Kidney (tissue), 13 donors: ENCODE measurements at regions not wholly inside any gene's neighbourhood (a gene's known extent, or its start where the extent isn't known, plus 50 kb on each side); places are given as distances from the start of the nearest gene placed in this dataset.

Experiments used
- DNase-seq, 5 donors: peaks; one replicate each; pipeline ENCODE4 v3.0.0-alpha.2; 2013 to 2020
- FAIRE-seq: peaks from 2 replicates; lab custom pipeline; 2012; peaks lifted over from hg19 to GRCh38; lab: Jason Lieb, UNC
- H3K27ac ChIP-seq, 2 donors: one replicate each; pipeline ENCODE4 v1.7.0; 2013; ENCODE audit warnings: low read depth in 2 of 2, low read length in 2 of 2, inconsistent platforms in 1 of 2
- H3K27me3 ChIP-seq: one replicate; pipeline ENCODE4 v1.7.1; 2013; ENCODE audit warnings: low read length, inconsistent platforms; ENCODE audit not compliant: control insufficient read depth, insufficient read depth
- H3K36me3 ChIP-seq, 3 donors: one replicate each; pipeline versions ENCODE4 v1.7.0 to v1.7.1; 2013; ENCODE audit warnings: low read length in 3 of 3, control low read depth in 1 of 3, inconsistent platforms in 1 of 3; ENCODE audit not compliant: insufficient read depth in 3 of 3, control insufficient read depth in 2 of 3
- H3K4me1 ChIP-seq, 3 donors: one replicate each; pipeline versions ENCODE4 v1.7.0 to v1.7.1; 2013; ENCODE audit warnings: low read length in 3 of 3, inconsistent platforms in 1 of 3, low read depth in 1 of 3; ENCODE audit not compliant: control insufficient read depth in 2 of 3, insufficient read depth in 2 of 3
- H3K4me3 ChIP-seq, 3 donors: one replicate each; pipeline versions ENCODE4 v1.7.0 to v1.8.1; 2013; ENCODE audit warnings: low read length in 3 of 3, control low read depth in 1 of 3, inconsistent platforms in 1 of 3
- H3K9ac ChIP-seq, 3 donors: one replicate each; pipeline versions ENCODE4 v1.7.0 to v1.7.1; 2013; ENCODE audit warnings: low read length in 3 of 3, control low read depth in 1 of 3, inconsistent platforms in 1 of 3
- H3K9me3 ChIP-seq, 3 donors: one replicate each; pipeline versions ENCODE4 v1.7.0 to v1.7.1; 2013; ENCODE audit warnings: low read length in 3 of 3, control low read depth in 1 of 3, inconsistent platforms in 1 of 3; ENCODE audit not compliant: control insufficient read depth in 2 of 3, insufficient read depth in 1 of 3
- CTCF ChIP-seq: IDR thresholded peaks from 3 replicates; pipeline ENCODE4 v1.5.1; 2012; ENCODE audit warnings: mild to moderate bottlenecking, moderate library complexity, borderline replicate concordance; ENCODE audit not compliant: insufficient read depth; ENCODE audit errors: extremely low read depth
- intact Hi-C: fragments of 100-400 bp; cut with DNase I; formaldehyde crosslinking; loops from one replicate; pipeline ENCODE4 v1.11.1; 2022
- donor health status: control.
- donor health status: control.
- donor health status: control.
- donor health status: control.
- donor health status: control.
- donor health status: DM: yes; HTN: yes; CAD: no.
- donor health status: Normal renal cell carcinoma (clear cell type).

DNA sequence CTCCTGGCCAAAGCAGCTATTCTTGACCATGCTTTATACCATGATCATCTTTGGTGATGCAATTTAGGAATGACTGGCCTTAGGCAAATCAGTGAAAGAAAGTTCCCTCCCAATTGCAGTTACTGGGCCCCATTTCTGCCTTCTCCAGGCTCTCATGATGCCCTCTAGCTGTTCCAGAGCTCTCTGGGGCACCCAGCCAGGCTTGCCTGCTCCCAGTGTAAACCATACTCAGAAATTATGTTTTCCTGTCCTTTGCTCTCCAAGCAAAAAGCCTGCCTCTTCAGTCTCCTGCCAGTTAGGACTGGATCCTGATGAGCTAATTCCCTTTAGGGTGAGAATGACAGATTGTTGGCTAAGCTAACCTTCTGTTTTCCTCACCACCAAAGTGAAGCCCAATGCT, 85.3 kb upstream of the RBPJ start:
- intact Hi-C loops, result no loop called here
- no peaks in the 10 kb centered on the region for H3K4me1 ChIP-seq
- TF ChIP-seq CTCF, result no peak
- no peak overlapping the region for H3K27ac ChIP-seq
- no peaks in the 10 kb centered on the region for H3K27me3 ChIP-seq
- no peak overlapping the region for H3K9ac ChIP-seq
- FAIRE-seq (no peak), DNase-seq (no peak)
- H3K36me3 ChIP-seq, result no peaks in the 10 kb centered on the region
- H3K4me3 ChIP-seq, result no peak overlapping the region
- H3K9me3 ChIP-seq, result no peaks in the 10 kb centered on the region

GRCh38 chr4:26237916-26238315, 82.9 kb upstream of the RBPJ start:
- Histone ChIP-seq H3K9me3 (no peaks in the 10 kb centered on the region), H3K9ac (no peak overlapping the region), H3K27ac (no peak overlapping the region), H3K4me1 (no peaks in the 10 kb centered on the region), H3K27me3 (no peaks in the 10 kb centered on the region), H3K36me3 (no peaks in the 10 kb centered on the region), H3K4me3 (no peak overlapping the region)
- intact Hi-C loops, result no loop called here
- DNase-seq, result no peak
- no peak for TF ChIP-seq CTCF
- FAIRE-seq, result no peak

DNA sequence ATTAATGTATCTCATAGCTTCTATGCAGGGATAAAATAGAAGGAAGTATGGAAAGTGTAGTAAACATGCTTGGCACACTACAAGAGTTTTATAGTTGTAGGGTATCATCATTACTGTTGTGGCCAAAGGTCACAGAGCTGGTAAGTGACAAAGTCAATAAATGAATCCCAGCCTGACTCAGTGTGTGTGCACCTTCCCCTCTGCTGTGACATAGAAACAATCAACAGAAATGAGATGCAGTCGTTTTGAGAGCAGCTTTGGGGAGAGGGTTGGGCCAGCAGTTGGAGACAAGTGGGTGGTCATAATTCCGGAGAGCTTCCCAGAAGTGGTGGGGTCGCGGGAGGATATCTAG, 82.4 kb upstream of the RBPJ start:
- H3K4me3 ChIP-seq, result peak overlapping the region in 1 of 3 donors; percentile 6
- no peak overlapping the region for H3K9ac ChIP-seq
- H3K4me1 ChIP-seq, result no peaks in the 10 kb centered on the region
- no peak overlapping the region for H3K27ac ChIP-seq
- intact Hi-C loops, result no loop called here
- H3K36me3 ChIP-seq, result no peaks in the 10 kb centered on the region
- no peak for TF ChIP-seq CTCF
- H3K27me3 ChIP-seq, result no peaks in the 10 kb centered on the region
- DNase-seq (peak in 2 of 5 donors; percentile 41 to 45), FAIRE-seq (no peak)
- H3K9me3 ChIP-seq, result no peaks in the 10 kb centered on the region

DNA sequence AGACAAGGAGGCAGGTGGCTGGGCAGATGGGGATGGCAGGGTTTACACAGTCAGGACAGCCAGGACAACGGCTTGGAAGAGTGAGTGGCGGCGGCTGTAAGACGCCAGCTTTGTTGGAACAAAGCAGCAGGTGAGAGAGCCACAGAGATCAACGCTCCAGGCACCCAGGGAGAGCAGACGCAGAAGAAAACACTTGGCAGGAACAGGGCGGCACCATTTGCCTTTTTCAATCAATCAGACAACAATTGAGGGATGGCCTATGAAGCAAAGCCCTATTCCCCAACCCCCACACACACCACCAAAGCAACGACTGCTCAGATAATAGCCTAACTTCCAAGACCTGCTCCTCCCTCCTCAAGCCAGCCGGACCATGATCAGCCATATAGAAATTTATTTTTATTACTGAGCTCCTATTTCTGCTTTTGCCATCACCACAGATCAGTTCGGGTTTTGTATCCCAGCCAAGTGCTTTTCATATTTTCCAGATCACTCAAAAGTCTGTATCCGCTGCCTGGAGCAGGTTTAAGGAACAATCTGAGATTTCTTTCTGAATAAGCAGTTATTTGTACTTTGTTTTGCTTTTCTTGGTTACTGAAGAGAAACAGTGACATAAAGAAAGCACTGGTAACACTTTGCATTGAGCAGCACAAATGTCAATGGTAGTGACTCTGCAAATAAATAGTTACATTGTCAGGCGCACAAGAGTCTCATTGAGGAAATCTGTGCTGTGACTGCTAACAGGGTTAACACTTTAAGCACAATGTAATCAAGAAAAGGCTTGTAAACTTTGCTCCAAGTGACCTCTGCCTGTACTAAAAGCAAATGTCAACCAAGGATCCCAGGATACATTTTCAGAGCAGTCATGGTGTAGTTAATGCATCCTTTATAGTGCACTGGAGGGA, 81.8 kb upstream of the RBPJ start:
- intact Hi-C loops, result no loop called here
- FAIRE-seq (no peak), DNase-seq (peak in 2 of 5 donors; percentile 16 to 41)
- Histone ChIP-seq H3K4me1 (no peaks in the 10 kb centered on the region), H3K9me3 (no peaks in the 10 kb centered on the region), H3K27ac (no peak overlapping the region), H3K36me3 (no peaks in the 10 kb centered on the region), H3K4me3 (peak overlapping the region in 1 of 3 donors; percentile 6), H3K27me3 (no peaks in the 10 kb centered on the region), H3K9ac (no peak overlapping the region)
- no peak for TF ChIP-seq CTCF
